Vagina (tissue), 2 donors: ENCODE measurements at regions not wholly inside any gene's neighbourhood (a gene's known extent, or its start where the extent isn't known, plus 50 kb on each side); places are given as distances from the start of the nearest gene placed in this dataset.

ENCODE experiments used
- DNase-seq, 2 donors: peaks; one replicate each; pipeline ENCODE4 v3.0.0-alpha.2; 2017; ENCODE audit errors: extremely low spot score in 2 of 2
- H3K27ac ChIP-seq: fragments of 200-600 bp; sonication (generic); one replicate; pipeline ENCODE4 v1.5.1; 2019
- H3K27me3 ChIP-seq: fragments of 200-600 bp; sonication (generic); one replicate; pipeline ENCODE4 v1.5.1; 2019
- H3K36me3 ChIP-seq, 2 donors: fragments of 200-600 bp; sonication (generic); one replicate each; pipeline ENCODE4 v1.5.1; 2017 to 2019
- H3K4me1 ChIP-seq: fragments of 200-600 bp; sonication (generic); one replicate; pipeline ENCODE4 v1.5.1; 2019
- H3K4me3 ChIP-seq, 2 donors: fragments of 200-600 bp; sonication (generic); 1 replicate in 1 of 2; 2 replicates in 1 of 2; pipeline ENCODE4 v1.5.1; 2016 to 2019
- H3K9me3 ChIP-seq: fragments of 200-600 bp; sonication (generic); one replicate; pipeline ENCODE4 v1.5.1; 2019
- POLR2A ChIP-seq, 2 donors: fragments of 450-650 bp; IDR thresholded peaks; one replicate each; pipeline ENCODE4 v1.6.1; 2017; ENCODE audit warnings: antibody characterized with exemption in 2 of 2, mild to moderate bottlenecking in 2 of 2, moderate library complexity in 2 of 2
- POLR2AphosphoS5 ChIP-seq, 2 donors: sonication (generic); formaldehyde crosslinking; IDR thresholded peaks; one replicate each; pipeline ENCODE4 v1.9.0; 2017; ENCODE audit warnings: antibody characterized with exemption in 2 of 2, mild to moderate bottlenecking in 2 of 2, low read depth in 1 of 2; ENCODE audit not compliant: insufficient read depth in 1 of 2
- intact Hi-C: fragments of 100-400 bp; cut with DNase I; formaldehyde crosslinking; loops from one replicate; pipeline ENCODE4 v1.15.1; 2023
- TF ChIP-seq, protein P1 (sequence below), 3 experiments: fragments of 450-650 bp in 2 of 3; fragments of 200-600 bp in 1 of 3; sonication (generic) in 1 of 3; IDR thresholded peaks; one replicate each; pipeline ENCODE4 v1.5.1; 2017 to 2019; ENCODE audit warnings: antibody characterized with exemption in 3 of 3, mild to moderate bottlenecking in 2 of 3, moderate library complexity in 2 of 3

DNA sequence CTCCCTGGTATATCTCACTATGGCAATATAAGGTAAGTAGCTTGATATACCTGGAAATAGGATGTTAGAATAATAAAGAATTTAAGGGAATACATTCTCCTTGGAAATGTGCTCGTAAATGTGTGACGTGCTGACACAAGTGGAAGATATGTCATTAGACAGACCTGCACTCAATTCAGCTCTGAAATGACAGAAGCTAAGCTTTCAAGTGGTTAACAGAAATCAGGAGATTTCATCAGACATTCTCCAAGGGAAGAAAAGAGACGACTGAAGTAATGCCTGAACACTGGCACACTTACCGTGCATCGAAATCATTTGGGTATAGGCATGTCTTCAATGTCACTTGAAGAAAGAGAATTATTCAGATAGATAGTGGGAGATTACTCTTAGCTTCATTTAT lies 933.3 kb upstream of the CTNND2 start:
- no peak overlapping the region for H3K4me3 ChIP-seq

DNA sequence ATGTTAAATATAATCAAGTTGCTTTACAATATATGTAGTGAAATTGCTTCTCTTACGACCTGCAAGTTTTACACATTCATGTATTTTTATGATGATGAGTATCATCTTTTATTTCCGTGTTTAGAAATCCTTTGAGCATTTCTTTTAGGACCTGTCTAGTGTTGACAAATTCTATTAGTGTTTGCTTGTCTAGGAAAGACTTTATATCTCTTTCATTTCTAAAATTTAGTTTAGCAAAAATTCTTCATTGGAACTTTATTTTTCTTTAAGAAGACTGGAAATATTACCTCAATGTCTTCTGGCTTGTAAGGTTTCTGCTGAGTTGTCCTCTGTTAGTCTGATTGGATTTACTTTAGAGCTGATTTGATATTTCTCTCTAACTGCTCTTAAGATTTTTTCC lies 920.9 kb upstream of the CTNND2 start:
- no peak for TF ChIP-seq POLR2AphosphoS5 (IDR thresholded peaks at IDR 0.05; ENCODE audit: insufficient read depth in 1 of 2, low read depth in 1 of 2)
- no peaks in the 10 kb centered on the region for H3K9me3 ChIP-seq
- H3K27me3 ChIP-seq: no peaks in the 10 kb centered on the region
- no peaks in the 10 kb centered on the region for H3K36me3 ChIP-seq
- intact Hi-C loops: no loop called here
- H3K27ac ChIP-seq: no peak overlapping the region
- no peaks in the 10 kb centered on the region for H3K4me1 ChIP-seq
- DNase-seq: no peak
- no peak overlapping the region for H3K4me3 ChIP-seq

More for the DNA sequence above, 933.3 kb upstream of the CTNND2 start:
- H3K27ac ChIP-seq: no peak overlapping the region
- no peaks in the 10 kb centered on the region for H3K4me1 ChIP-seq
- intact Hi-C loops: no loop called here
- no peak for DNase-seq
- TF ChIP-seq, protein P1, sequence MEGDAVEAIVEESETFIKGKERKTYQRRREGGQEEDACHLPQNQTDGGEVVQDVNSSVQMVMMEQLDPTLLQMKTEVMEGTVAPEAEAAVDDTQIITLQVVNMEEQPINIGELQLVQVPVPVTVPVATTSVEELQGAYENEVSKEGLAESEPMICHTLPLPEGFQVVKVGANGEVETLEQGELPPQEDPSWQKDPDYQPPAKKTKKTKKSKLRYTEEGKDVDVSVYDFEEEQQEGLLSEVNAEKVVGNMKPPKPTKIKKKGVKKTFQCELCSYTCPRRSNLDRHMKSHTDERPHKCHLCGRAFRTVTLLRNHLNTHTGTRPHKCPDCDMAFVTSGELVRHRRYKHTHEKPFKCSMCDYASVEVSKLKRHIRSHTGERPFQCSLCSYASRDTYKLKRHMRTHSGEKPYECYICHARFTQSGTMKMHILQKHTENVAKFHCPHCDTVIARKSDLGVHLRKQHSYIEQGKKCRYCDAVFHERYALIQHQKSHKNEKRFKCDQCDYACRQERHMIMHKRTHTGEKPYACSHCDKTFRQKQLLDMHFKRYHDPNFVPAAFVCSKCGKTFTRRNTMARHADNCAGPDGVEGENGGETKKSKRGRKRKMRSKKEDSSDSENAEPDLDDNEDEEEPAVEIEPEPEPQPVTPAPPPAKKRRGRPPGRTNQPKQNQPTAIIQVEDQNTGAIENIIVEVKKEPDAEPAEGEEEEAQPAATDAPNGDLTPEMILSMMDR (IDR thresholded peaks at IDR 0.05): no peak
- TF ChIP-seq POLR2AphosphoS5 (IDR thresholded peaks at IDR 0.05; ENCODE audit: insufficient read depth in 1 of 2, low read depth in 1 of 2) (no peak), POLR2A (IDR thresholded peaks at IDR 0.05) (no peak)
- no peaks in the 10 kb centered on the region for H3K9me3 ChIP-seq
- H3K27me3 ChIP-seq: no peaks in the 10 kb centered on the region
- no peaks in the 10 kb centered on the region for H3K36me3 ChIP-seq

DNA sequence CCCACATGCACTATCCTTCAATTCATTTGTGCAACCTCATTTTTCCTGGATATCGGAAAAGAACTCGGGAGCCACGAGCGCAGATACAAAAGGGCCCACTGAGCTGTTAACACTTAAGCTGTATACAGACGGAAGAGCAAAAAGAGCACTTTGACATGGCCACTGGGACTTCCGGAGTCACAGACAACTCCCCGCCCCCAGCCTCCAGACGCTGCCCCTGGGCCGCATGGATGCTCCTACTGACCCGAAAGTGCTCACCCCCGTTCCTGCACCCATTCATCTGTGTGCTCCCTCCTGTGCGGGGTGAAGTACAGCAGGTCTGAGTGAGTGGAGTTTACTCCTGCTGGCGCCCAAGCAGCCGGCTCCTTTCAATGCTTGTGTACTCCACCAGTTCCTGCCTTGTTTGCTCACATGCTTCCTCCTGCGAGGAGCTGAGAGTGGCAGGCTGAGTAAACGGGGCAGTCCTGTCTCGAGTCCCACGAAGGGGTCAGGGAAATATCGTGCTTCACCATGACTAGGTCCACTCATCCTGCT lies 901.0 kb upstream of the CTNND2 start:
- Histone ChIP-seq H3K9me3 (no peaks in the 10 kb centered on the region), H3K27ac (no peak overlapping the region), H3K36me3 (no peaks in the 10 kb centered on the region), H3K27me3 (no peaks in the 10 kb centered on the region), H3K4me3 (no peak overlapping the region), H3K4me1 (no peaks in the 10 kb centered on the region)
- no peak for TF ChIP-seq POLR2A (IDR thresholded peaks at IDR 0.05)
- TF ChIP-seq, protein P1 (IDR thresholded peaks at IDR 0.05): no peak
- DNase-seq: no peak
- intact Hi-C loops: no loop called here

DNA sequence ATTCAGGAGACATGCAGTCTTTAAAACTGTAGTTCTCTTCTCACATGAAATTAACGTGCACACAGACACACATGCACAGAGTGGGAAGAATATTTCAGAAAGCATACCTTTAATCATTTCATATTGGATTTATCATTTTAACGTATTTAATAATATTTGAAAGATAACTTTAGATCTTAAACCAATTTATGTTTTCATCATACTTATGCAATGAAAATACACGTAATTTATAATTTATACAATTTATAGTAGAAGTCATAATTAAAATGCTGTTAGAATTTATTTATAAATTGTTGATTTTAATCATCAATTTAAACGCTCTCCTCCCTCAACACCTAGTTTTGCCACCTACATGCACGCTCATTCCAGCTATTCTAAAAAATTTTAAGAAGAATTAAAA lies 894.9 kb upstream of the CTNND2 start:
- H3K4me1 ChIP-seq: no peaks in the 10 kb centered on the region
- no peaks in the 10 kb centered on the region for H3K36me3 ChIP-seq
- no peak for DNase-seq
- no peaks in the 10 kb centered on the region for H3K9me3 ChIP-seq
- intact Hi-C loops: no loop called here
- no peak for TF ChIP-seq POLR2A (IDR thresholded peaks at IDR 0.05)
- TF ChIP-seq, protein P1 (IDR thresholded peaks at IDR 0.05): no peak
- TF ChIP-seq POLR2AphosphoS5 (IDR thresholded peaks at IDR 0.05; ENCODE audit: insufficient read depth in 1 of 2, low read depth in 1 of 2): no peak
- H3K27ac ChIP-seq: no peak overlapping the region
- H3K27me3 ChIP-seq: no peaks in the 10 kb centered on the region
- no peak overlapping the region for H3K4me3 ChIP-seq

DNA sequence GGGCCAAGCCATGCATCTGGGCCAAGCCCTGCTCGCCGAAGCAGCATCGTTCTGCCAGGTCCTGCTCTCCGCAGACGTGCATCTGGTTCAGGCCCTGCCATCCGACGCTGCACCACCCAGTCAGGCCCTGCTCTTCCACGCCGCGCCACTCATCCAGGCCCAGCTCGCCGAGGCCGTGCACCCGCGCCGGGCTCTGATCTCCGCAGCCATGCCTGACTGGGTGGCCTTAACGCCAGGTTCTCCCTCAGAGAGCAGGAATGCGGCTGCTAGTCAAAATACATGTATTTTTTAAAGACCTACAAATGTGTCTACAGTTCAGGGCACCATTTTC lies 891.1 kb upstream of the CTNND2 start:
- intact Hi-C loops: no loop called here
- Histone ChIP-seq H3K4me3 (no peak overlapping the region), H3K4me1 (no peaks in the 10 kb centered on the region), H3K9me3 (no peaks in the 10 kb centered on the region), H3K27ac (no peak overlapping the region), H3K27me3 (no peaks in the 10 kb centered on the region), H3K36me3 (no peaks in the 10 kb centered on the region)
- TF ChIP-seq POLR2AphosphoS5 (IDR thresholded peaks at IDR 0.05; ENCODE audit: insufficient read depth in 1 of 2, low read depth in 1 of 2): no peak
- TF ChIP-seq, protein P1 (IDR thresholded peaks at IDR 0.05): no peak
- no peak for TF ChIP-seq POLR2A (IDR thresholded peaks at IDR 0.05)
- no peak for DNase-seq
